Myocyte (in vitro differentiated cells): ENCODE measurements at regions not wholly inside any gene's neighbourhood (a gene's known extent, or its start where the extent isn't known, plus 50 kb on each side); places are given as distances from the start of the nearest gene placed in this dataset.
"Not testable (repeated sequence)": the region's sequence is repeated elsewhere in the genome, so short reads cannot be mapped to it uniquely, and the experiment has no call there.

ENCODE experiments used
- DNase-seq: peaks from one replicate; pipeline ENCODE4 v3.0.0-alpha.2; 2012; ENCODE audit warnings: low read depth

- peak; percentile 70 for DNase-seq
Observed at GRCh38 chr10:62934258-62934657, 118.1 kb upstream of the EGR2 start.

GRCh38 chr10:62928763-62929162 lies 112.6 kb upstream of the EGR2 start:
- DNase-seq, result not testable (repeated sequence)

GRCh38 chr10:62926407-62926806 lies 110.2 kb upstream of the EGR2 start:
- no peak for DNase-seq

- DNase-seq, result no peak
Observed at GRCh38 chr10:62924344-62924748, 108.2 kb upstream of the EGR2 start.

- no peak for DNase-seq
Observed at GRCh38 chr10:62919776-62920175, 103.6 kb upstream of the EGR2 start.

- DNase-seq, result no peak
Observed at GRCh38 chr10:62917475-62918238, 101.5 kb upstream of the EGR2 start.

- peak; percentile 21 for DNase-seq
Observed at GRCh38 chr10:62916141-62916603, 100.0 kb upstream of the EGR2 start.

GRCh38 chr10:62915158-62915557 lies 99.0 kb upstream of the EGR2 start:
- DNase-seq, result no peak

- DNase-seq, result no peak
Observed at GRCh38 chr10:62912086-62912485, 95.9 kb upstream of the EGR2 start.

- no peak for DNase-seq
Observed at GRCh38 chr10:62911210-62911963, 95.2 kb upstream of the EGR2 start.

GRCh38 chr10:62907470-62908212 lies 91.5 kb upstream of the EGR2 start:
- DNase-seq, result no peak

GRCh38 chr10:62904281-62904875 lies 88.2 kb upstream of the EGR2 start:
- no peak for DNase-seq

- peak; percentile 14 for DNase-seq
Observed at GRCh38 chr10:62903828-62904227, 87.7 kb upstream of the EGR2 start.

- no peak for DNase-seq
Observed at GRCh38 chr10:62900829-62901571, 84.8 kb upstream of the EGR2 start.

GRCh38 chr10:62899311-62899710 lies 83.1 kb upstream of the EGR2 start:
- no peak for DNase-seq

GRCh38 chr10:62895063-62895462 lies 78.9 kb upstream of the EGR2 start:
- DNase-seq, result peak; percentile 66

GRCh38 chr10:62894156-62894555 lies 78.0 kb upstream of the EGR2 start:
- DNase-seq, result no peak

- no peak for DNase-seq
Observed at GRCh38 chr10:62893036-62893435, 76.9 kb upstream of the EGR2 start.

- DNase-seq, result no peak
Observed at GRCh38 chr10:62890395-62890794, 74.2 kb upstream of the EGR2 start.

- DNase-seq, result no peak
Observed at GRCh38 chr10:62887642-62888041, 71.5 kb upstream of the EGR2 start.
